ENCODE measurements at regions not wholly inside any gene's neighbourhood (a gene's known extent, or its start where the extent isn't known, plus 50 kb on each side); places are given as distances from the start of the nearest gene placed in this dataset.

DNA sequence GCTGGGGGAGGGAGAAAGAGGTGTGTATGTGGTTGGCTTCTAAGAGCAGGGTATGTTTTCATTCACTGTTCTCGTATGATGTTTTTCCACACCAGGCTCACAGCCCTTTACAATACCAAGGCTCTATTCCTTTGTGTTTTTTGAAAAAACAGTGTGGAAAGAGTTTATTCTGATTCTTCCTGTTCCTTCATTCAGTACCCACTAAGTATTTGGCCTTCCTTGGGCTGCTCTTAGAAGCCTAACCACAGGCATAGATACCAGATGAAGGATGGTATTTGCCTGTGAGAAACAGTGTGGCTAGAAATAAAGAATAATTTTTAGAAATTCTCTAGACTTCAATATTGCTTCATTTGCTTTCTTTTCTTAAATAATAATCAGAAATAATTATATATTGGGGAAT is 518.0 kb upstream of the DIPK2B start:
- TF ChIP-seq, protein P1, sequence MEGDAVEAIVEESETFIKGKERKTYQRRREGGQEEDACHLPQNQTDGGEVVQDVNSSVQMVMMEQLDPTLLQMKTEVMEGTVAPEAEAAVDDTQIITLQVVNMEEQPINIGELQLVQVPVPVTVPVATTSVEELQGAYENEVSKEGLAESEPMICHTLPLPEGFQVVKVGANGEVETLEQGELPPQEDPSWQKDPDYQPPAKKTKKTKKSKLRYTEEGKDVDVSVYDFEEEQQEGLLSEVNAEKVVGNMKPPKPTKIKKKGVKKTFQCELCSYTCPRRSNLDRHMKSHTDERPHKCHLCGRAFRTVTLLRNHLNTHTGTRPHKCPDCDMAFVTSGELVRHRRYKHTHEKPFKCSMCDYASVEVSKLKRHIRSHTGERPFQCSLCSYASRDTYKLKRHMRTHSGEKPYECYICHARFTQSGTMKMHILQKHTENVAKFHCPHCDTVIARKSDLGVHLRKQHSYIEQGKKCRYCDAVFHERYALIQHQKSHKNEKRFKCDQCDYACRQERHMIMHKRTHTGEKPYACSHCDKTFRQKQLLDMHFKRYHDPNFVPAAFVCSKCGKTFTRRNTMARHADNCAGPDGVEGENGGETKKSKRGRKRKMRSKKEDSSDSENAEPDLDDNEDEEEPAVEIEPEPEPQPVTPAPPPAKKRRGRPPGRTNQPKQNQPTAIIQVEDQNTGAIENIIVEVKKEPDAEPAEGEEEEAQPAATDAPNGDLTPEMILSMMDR (IDR thresholded peaks at IDR 0.05): no peak
- TF ChIP-seq POLR2A (IDR thresholded peaks at IDR 0.05): no peak
